GM19455 (cell line): ENCODE measurements at regions not wholly inside any gene's neighbourhood (a gene's known extent, or its start where the extent isn't known, plus 50 kb on each side); places are given as distances from the start of the nearest gene placed in this dataset.
"Not testable (repeated sequence)": the region's sequence is repeated elsewhere in the genome, so short reads cannot be mapped to it uniquely, and the experiment has no call there.

Experiments used
- ATAC-seq: cut with Tn5 transposase; IDR thresholded peaks from one replicate; pipeline ENCODE4 v1.9.1; 2021; ENCODE audit not compliant: unreplicated experiment

DNA sequence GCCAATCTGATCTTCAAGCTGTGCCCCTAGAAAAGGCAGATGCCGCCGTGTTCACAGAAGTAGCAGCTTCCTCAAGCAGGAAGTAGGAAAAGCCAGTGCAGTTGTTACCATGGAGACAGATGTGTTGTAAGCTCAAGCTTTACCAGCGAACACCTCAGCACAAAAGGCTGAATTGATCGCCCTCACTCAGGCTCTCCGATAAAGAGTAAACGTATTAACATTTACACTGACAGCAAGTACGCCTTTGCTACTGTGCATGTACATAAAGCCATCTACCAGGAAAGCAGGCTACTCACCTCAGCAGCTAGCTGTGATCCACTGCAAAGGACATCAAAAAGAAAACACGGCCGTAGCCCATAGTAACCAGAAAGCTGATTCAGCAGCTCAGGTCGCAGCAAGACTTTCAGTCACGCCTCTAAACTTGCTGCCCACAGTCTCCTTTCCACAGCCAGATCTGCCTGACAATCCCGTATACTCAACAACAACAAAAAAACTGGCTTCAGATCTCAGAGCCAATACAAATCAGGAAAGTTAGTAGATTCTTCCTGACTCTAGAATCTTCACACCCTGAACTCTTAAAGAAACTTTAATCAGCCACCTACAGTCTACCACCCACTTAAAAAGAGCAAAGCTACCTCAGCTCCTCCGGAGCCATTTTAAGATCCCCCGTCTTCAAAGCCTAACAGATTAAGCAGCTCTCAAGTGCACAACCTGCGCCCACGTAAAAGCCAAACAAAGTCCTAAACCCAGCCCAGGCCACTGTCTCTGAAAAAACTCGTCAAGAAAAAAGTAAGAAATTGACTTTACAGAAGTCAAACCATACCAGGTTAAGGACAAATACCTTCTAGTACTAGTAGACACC lies 160.0 kb downstream of the DEFB131A start:
- not testable (repeated sequence) for ATAC-seq

DNA sequence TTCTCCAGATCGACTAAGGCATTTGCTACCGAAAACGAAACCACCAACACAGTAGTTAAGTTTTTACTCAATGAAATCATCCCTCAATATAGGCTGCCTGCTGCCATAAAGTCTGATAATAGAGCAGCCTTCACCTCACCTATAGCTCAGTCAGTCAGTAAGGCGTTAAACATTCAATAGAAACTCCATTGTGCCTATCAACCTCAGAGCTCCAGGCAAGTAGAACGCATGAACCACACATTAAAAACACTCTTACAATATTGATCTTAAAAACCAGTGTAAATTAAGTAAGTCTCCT lies 160.6 kb downstream of the DEFB131A start:
- not testable (repeated sequence) for ATAC-seq

DNA sequence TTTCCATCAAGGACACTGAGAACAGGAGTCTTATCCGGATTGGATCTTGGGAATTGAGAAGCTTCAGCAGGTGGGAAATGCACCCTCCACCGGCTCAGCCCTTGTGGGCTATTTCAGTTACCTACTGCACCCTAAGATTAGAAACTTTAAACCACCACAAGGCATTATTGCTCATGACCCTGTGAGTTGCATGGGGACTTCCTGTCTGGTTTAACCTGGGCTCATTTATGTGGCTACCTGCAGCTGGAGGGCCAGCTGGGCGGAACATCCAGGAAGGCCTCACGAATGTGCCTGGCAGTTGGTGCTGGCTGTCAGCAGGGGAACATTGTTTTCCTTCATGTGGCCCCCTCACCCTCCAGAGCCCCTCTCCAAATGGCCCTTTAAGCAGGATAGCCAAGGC lies 164.1 kb downstream of the DEFB131A start:
- no peak for ATAC-seq

DNA sequence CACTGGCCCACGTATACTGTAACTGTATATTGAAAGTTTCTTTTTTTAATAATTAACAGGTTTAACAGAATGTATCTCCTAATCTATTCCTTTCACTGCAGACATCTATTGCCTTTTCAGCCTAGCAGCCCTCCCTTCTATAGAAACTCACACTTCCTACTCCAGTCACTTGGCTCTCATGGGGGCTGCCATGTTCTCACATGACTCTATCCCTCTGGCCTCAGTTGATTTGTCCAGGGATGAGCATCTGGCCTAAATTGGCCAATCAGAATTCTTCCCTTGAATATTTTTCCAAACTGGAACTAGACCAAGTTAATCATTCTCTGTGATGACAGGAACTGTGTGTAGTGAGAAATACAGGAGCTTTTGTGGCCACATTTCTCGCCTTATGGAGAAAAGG lies 166.1 kb downstream of the DEFB131A start:
- ATAC-seq, result not testable (repeated sequence)

DNA sequence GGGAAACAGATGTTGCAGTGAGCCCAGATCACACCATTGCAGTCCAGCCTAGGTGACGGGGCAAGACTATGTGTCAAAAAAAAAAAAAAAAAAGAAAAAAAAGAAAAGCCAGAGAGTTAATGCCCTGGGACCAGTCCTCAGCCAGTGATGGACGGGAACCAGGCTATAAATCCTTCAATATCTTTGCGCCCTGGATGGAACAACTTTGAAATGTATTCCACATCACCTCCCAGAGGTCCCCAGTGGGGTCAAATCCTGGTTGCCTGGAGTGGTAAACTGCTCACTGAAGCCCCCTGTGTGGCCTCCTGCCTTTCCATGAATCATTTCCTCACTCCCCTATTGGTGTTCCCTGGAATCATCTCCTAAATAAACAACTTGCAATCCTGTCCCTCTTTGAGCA lies 166.9 kb downstream of the DEFB131A start:
- ATAC-seq, result no peak

DNA sequence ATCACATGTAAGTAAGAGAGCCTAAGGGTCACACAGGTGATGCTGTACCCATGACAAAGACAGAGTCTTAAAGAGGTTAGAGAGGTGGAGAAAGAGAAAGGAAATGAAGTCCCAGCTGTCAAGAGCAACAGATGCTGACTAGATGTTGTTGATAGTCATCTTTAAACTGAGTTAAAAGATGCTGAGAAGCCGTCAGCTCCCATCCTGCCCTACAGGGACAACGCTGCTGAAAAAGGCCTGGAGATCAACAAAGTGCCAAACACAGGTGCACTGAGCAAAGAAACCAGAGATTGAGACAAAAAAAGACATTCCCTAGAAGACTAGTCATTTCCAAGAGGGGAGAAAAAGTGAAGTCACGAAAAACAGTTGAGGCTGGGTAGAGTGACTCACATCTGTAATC lies 145.0 kb upstream of the DRD5 start:
- ATAC-seq, result not testable (repeated sequence)

DNA sequence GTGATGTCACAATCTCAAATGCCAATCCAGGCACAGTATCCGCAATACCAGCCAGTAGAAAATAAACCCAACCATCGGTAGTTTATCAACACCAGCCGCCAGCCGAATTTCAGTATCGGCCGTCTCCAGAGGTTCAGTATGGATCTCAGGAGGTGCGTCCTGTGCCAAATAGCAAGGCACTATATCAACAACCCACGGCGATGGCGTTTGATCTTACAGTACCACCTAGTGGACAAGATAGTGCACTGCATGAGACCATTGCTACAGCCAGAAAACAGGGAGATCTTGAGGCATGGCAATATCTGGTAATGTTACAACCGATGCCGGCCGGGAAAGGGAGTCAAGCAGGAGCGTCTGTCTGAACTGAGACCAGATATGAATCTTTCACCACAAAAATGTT lies 121.8 kb upstream of the DRD5 start:
- ATAC-seq, result not testable (repeated sequence)

DNA sequence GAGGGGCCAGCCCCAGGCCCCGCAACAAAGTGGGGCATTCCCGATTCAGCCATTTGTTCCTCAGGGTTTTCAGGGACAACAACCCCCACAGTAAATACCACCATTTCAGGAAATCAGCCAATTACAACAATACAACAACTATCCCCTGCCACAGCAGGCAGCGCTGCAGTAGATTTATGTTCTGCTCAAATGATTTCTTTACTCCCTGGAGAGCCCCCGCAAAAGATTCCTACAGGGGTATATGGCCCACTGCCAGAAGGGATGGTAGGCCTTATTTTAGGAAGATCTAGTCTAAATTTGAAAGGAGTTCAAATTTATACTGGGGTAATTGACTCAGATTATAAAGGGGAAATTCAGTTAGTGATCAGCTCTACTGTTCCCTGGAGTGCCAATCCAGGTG lies 120.5 kb upstream of the DRD5 start:
- not testable (repeated sequence) for ATAC-seq

DNA sequence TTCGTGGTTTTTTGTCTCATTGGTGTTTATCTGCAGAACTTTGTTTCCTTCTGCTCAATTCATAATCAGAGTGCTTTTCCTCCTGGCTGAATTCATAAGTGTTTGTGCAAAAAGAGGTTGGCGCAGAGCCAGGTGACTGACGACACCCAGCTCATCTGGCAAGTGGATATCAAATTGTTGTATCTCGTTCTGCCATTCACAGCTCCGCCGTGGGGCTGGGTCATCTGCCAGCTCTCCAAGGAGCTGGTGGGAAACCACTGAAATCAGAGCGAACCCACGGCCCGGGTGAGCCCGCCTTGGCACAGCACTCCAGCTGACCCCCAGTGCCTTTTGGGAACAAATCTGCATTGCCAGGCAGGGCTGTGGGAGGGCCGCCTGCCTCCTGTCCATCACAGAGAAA lies 110.7 kb upstream of the DRD5 start:
- ATAC-seq, result not testable (repeated sequence)

DNA sequence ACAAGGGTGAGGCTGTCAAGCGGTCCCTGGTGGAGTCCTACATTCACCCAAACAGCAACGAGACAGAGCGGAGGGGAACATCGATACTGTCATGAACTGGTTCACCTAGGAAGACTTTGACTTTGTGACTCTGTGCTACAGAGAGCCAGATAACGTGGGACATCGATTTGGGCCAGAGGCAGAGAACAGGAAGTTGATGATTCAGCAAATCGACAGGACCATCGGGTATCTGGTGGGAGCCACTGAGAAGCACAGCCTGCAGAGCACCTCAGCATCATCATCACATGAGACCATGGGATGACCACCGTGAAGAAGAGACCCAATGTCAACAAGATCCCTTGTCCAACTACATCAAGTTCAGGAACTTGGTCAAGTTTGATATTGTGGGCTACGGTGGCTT lies 104.1 kb upstream of the DRD5 start:
- not testable (repeated sequence) for ATAC-seq

DNA sequence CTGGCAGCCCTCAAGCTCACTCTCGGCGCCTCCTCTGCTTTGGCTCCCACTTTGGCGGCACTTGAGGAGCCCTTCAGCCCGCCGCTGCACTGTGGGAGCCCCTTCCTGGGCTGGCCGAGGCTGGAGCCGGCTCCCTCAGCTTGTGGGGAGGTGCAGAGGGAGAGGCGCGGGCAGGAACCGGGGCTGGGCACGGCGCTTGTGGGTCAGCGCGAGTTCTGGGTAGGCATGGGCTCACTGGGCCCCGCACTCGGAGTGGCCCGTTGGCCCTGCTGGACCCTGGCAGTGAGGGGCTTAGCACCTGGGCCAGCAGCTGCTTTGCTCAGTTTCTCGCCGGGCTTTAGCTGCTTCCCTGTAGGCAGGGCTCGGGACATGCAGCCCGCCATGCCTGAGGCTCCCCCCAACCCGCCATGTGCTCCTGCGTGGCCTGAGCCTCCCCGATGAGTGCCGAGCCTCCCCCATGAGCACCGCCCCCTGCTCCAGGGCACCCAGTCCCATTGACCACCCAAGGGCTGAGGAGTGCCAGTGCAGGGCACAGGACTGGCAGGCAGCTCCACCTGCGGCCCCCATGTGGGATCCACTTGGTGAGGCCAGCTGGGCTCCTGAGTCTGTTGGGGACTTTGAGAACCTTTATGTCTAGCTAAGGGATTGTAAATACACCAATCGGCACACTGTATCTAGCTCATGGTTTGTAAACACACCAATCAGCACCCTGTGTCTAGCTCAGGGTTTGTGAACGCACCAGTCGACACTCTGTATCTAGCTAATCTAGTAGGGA lies 101.5 kb upstream of the DRD5 start:
- ATAC-seq, result no peak

DNA sequence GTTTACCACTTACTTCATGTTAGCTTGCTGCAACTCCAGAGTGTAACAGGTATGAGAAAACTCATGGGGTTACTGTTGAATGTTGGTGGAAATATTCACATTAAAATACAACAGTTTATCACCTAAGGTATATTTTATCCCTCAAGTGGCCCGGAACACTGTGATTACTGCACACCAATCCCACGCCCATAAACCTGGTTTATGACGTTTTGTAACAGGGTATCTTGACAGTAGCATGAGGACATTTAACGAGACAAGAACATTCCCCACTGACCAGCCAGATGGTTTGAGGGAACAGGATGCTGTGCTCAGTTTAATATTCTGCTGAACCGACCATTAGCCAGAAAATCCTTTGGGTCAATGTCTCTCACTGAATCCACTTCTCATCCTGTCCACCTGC lies 98.3 kb upstream of the DRD5 start:
- not testable (repeated sequence) for ATAC-seq

DNA sequence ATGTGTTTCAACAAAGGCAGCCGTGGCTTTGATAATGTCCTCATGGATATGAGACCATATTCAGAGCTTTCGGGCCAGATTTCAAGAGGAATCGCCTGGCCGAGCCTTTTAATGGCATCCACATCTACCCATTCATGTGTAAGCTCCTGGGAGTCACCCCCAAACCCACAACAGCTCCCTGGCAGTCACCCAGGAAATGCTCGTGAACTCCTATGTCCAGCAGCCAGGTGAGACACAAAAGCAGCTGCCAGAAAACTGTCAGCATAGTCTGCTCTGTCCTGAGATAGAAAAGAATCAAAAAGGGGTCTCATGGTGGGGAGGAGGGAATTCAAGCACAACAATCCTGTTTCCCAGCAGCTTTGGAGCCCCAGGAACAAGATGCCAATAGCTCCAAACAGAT lies 96.4 kb upstream of the DRD5 start:
- ATAC-seq, result not testable (repeated sequence)

DNA sequence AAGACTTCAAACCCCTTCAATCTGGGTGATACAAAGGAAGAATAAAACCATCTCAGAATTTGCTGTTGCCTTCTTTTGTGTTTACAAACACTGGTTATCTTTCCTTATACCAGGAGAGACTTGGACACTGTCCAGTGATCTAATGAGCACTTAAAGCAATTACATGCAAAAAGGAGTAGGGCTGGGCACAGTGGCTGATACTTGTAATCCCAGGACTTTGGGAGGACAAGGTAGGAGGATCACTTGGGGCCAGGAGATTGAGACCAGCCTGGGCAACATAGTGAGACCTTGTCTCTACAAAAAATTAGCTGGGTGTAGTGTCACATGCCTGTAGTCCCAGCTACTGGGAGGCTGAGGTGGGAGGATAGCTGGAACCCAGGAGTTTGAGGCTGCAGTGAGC lies 95.7 kb upstream of the DRD5 start:
- ATAC-seq, result no peak

DNA sequence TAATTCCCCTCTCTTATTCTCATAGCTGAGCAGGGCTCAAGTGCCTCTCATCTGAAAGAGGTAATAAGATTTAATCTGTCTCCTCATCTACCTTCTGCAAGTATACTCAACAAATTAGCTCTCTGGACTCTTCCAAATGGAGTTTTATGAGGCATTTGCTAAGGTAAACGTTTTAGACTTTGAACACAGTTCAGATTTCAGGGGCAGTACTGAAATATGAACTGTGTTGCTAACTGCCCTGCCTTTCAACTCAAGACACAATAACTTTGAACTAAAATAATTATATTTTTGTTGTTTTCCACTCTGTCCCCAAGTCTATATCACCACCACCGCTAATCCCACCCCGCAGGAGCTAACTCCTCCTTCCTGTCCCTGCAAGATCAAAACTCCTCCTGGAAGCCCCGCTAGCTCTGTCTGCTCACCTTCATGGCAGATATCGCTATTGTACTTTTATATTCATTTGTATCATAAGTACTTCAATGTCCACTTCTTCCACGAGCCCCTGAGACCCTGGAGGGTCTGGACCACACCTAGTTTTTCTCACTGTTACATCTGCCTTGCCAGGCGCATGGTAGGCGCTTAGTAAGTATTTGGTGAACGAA lies 90.7 kb upstream of the DRD5 start:
- ATAC-seq, result not testable (repeated sequence)

DNA sequence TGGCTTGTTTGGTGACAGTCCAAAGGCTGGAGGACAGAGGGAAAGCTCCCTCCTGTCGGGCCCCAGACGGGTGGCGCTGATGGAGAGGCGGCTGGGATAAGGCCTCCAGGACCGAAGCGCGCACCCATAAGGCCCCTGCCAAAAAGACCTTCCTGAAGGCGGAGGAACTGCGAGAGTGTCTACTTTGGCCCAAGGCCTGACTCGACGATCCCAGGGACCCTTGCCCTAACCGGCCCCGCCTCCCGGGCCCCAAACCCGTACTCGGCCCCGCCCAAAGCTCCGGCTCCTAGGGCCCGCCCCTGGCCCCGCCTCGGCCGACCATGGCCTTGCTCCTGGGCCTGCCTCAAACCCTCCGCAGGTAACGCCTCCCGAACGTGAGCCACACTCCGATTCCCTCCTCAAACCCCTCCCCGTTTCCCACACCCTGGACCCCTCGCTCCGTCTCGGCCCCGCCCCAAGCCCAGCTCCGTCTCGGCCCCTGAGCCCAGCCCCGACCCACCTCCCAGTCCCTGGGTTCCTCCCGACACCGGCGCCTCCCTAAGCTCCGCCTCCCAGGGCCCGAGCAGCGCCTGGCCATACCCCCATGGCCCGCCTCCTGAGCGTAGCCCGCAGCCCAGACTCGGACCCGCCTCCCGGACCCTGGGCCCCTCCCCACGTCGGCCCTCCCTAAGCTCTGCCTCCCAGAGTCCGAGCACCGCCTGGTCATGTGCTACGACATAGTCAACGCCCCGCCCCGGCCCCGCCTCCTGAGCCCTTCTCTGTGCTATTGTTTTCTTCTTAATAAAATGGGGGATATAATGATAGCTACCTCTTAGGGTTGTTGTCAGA lies 90.0 kb upstream of the DRD5 start:
- ATAC-seq, result peak; percentile 100

DNA sequence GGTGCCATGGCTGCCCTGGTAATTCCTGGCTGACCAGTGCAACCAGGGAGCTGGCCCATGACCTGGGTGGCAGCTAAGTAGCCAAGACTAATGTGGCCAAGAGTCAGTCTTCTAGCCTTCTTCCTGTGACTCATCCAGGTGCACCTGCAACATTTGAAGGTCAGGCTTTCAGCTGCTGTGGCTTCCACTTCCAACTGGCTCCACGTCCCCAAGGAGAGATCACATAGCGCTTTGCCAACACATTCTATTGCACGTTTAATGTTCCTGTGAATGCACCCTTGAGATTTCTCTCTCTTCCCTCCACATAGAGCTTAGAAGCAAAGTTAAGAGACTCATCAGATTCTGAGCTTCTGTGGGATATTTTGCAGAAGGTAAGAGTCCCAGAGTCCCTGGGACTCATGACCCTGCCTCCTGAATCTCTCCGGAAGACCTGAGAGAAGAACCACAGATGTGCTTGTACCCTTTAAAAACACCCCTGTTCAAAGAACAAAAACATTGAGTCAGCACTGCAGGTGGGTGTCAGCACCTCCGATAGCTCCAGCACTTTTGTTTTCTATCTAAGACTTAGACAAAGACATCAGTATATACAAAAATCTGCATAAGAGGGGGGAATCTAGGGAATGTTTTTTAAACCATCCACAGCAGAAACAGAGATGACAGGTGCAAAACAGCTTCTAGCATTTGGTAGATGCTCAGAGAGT lies 88.5 kb upstream of the DRD5 start:
- not testable (repeated sequence) for ATAC-seq

DNA sequence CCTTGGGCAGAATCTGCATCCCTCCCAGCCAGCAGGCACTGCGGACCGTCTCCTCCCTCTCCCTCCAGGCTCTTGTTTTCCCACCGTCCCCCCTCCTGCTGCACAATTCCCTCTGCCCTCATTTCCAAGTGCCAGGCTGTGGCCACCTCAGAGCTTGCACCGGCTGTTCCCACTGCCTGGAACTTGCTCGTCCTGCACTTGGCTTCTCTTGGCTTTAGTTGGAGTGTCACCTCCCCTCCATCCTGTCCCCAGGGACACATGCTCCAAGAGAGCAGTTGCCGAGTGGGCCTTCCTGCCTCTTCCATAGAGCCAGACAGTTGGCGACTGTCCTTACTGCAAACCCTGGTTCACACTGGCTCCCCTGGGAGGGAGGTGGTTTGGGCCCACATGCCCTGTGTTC lies 87.0 kb upstream of the DRD5 start:
- ATAC-seq, result not testable (repeated sequence)

DNA sequence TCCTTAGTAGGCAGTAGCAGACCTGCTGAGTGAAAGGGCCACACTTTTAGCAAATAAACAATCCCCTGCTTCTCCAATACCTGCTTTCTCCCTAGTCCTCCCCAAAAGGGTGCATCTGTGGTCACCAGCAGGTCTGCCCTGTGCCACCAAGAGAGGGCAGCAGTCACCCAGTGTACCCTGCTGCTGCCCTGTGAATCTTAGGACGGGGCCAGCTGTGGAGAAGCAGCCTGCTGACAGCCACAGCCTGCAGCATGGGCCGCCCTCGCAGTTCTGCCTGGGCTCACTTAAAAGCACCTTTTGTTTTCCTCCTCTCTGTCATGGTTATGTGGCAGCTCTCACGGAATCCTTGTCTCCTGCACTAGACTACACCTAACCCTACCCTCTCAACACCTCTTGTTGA lies 85.4 kb upstream of the DRD5 start:
- not testable (repeated sequence) for ATAC-seq

DNA sequence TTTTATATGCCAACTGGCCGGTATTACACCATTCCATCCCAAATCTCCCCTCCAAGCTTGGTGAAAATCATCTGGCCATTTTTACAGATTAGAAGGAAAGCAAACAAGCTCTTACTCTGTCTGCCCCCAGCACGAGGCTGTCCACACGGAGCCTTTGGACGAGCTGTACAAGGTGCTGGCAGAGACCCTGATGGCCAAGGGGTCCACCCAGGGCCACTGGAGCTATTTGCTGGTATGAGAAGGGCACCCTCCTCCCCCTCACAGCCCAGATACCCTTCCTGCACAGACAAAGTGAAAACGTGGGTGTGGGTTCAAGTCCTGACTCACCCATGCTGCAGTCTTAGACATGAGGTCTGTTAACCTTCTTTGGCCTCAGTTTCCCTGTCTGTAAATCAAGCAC lies 84.9 kb upstream of the DRD5 start:
- ATAC-seq, result not testable (repeated sequence)
